Liver (tissue), 8 donors: ENCODE measurements at regions not wholly inside any gene's neighbourhood (a gene's known extent, or its start where the extent isn't known, plus 50 kb on each side); places are given as distances from the start of the nearest gene placed in this dataset.

Source experiments
- DNase-seq: peaks from one replicate; pipeline ENCODE4 v3.0.0-alpha.2; 2017; ENCODE audit warnings: low spot score
- H3K27ac ChIP-seq, 2 donors: one replicate each; pipeline ENCODE4 v1.7.0; 2013; ENCODE audit warnings: inconsistent platforms in 2 of 2, low read length in 2 of 2, control low read depth in 1 of 2, low read depth in 1 of 2, mild to moderate bottlenecking in 1 of 2
- H3K27me3 ChIP-seq, 4 donors: one replicate each; pipeline versions ENCODE4 v1.6.1 to v1.7.0; 2013; ENCODE audit warnings: low read length in 3 of 4, inconsistent platforms in 1 of 4, mild to moderate bottlenecking in 1 of 4, moderate library complexity in 1 of 4; ENCODE audit not compliant: control insufficient read depth in 4 of 4, insufficient read depth in 4 of 4
- H3K36me3 ChIP-seq, 4 donors: one replicate each; pipeline versions ENCODE4 v1.6.1 to v1.7.0; 2013; ENCODE audit warnings: low read length in 3 of 4, mild to moderate bottlenecking in 3 of 4, low read depth in 1 of 4, moderate library complexity in 1 of 4; ENCODE audit not compliant: control insufficient read depth in 4 of 4, insufficient read depth in 3 of 4
- H3K4me1 ChIP-seq, 4 donors: one replicate each; pipeline versions ENCODE4 v1.6.1 to v1.7.0; 2013; ENCODE audit warnings: low read length in 3 of 4, mild to moderate bottlenecking in 3 of 4, moderate library complexity in 1 of 4; ENCODE audit not compliant: control insufficient read depth in 4 of 4, insufficient read depth in 4 of 4
- H3K4me3 ChIP-seq, 3 donors: one replicate each; pipeline versions ENCODE4 v1.6.1 to v1.7.0; 2013; ENCODE audit warnings: low read length in 3 of 3, control low read depth in 1 of 3, low read depth in 1 of 3, mild to moderate bottlenecking in 1 of 3
- H3K9ac ChIP-seq, 2 donors: one replicate each; pipeline ENCODE4 v1.7.0; 2013; ENCODE audit warnings: low read length in 2 of 2, mild to moderate bottlenecking in 2 of 2, moderate library complexity in 2 of 2, control low read depth in 1 of 2, low read depth in 1 of 2
- H3K9me3 ChIP-seq, 4 donors: one replicate each; pipeline versions ENCODE4 v1.6.1 to v1.7.0; 2013; ENCODE audit warnings: low read length in 3 of 4; ENCODE audit not compliant: control insufficient read depth in 4 of 4
- EGR1 ChIP-seq, 2 donors: IDR thresholded peaks; 2 replicates each; pipeline ENCODE4 v1.6.1; 2016 to 2018; ENCODE audit warnings: antibody characterized with exemption in 2 of 2, low read depth in 2 of 2
- FOXA1 ChIP-seq: IDR thresholded peaks from 2 replicates; pipeline ENCODE4 v1.6.1; 2016; ENCODE audit warnings: antibody characterized with exemption
- FOXA2 ChIP-seq: IDR thresholded peaks from 2 replicates; pipeline ENCODE4 v1.6.1; 2016; ENCODE audit warnings: antibody characterized with exemption
- GABPA ChIP-seq, 2 donors: IDR thresholded peaks in 1 of 2; conservative IDR thresholded peaks in 1 of 2; 2 replicates each; pipeline ENCODE4 v1.6.1; 2016; ENCODE audit warnings: antibody characterized with exemption in 2 of 2, mild to moderate bottlenecking in 1 of 2, moderate library complexity in 1 of 2
- HNF4A ChIP-seq, 2 donors: conservative IDR thresholded peaks; 2 replicates each; pipeline ENCODE4 v1.6.1; 2016; ENCODE audit warnings: antibody characterized with exemption in 2 of 2, mild to moderate bottlenecking in 2 of 2
- HNF4G ChIP-seq: IDR thresholded peaks from 2 replicates; pipeline ENCODE4 v1.6.1; 2016; ENCODE audit warnings: antibody characterized with exemption
- JUND ChIP-seq, 2 donors: IDR thresholded peaks; 2 replicates each; pipeline ENCODE4 v1.6.1; 2016; ENCODE audit warnings: antibody characterized with exemption in 2 of 2
- NR2F2 ChIP-seq: IDR thresholded peaks from 2 replicates; pipeline ENCODE4 v1.6.1; 2016; ENCODE audit warnings: antibody characterized with exemption
- RAD21 ChIP-seq, 2 donors: IDR thresholded peaks; 2 replicates each; pipeline ENCODE4 v1.6.1; 2016; ENCODE audit warnings: antibody characterized with exemption in 2 of 2, mild to moderate bottlenecking in 2 of 2
- RXRA ChIP-seq, 2 donors: IDR thresholded peaks; 2 replicates each; pipeline ENCODE4 v1.6.1; 2017 to 2018; ENCODE audit warnings: antibody characterized with exemption in 2 of 2, mild to moderate bottlenecking in 1 of 2
- SP1 ChIP-seq: IDR thresholded peaks from 2 replicates; pipeline ENCODE4 v1.6.1; 2018; ENCODE audit warnings: antibody characterized with exemption, mild to moderate bottlenecking
- TAF1 ChIP-seq: conservative IDR thresholded peaks from 2 replicates; pipeline ENCODE4 v1.6.1; 2016; ENCODE audit warnings: antibody characterized with exemption, mild to moderate bottlenecking
- YY1 ChIP-seq: IDR thresholded peaks from 2 replicates; pipeline ENCODE4 v1.6.1; 2016; ENCODE audit warnings: antibody characterized with exemption, mild to moderate bottlenecking
- WGBS: extraction: QIAGEN DNeasy Blood & Tissue Kit; methylation state at CpG from one replicate; pipeline ENCODE4 v1.1.7; 2013; 5-methylcytosine and 5-hydroxymethylcytosine counted together
- TF ChIP-seq, protein P1 (sequence below): IDR thresholded peaks from 2 replicates; pipeline ENCODE4 v1.6.1; 2016; ENCODE audit warnings: antibody characterized with exemption
- TF ChIP-seq, protein P2 (sequence below): IDR thresholded peaks from 2 replicates; pipeline ENCODE4 v1.6.1; 2016; ENCODE audit warnings: antibody characterized with exemption
- TF ChIP-seq, protein P3 (sequence below): IDR thresholded peaks from 2 replicates; pipeline ENCODE4 v1.6.1; 2016; ENCODE audit warnings: antibody characterized with exemption
- TF ChIP-seq, protein P4 (sequence below): fragments of 150-350 bp; IDR thresholded peaks from 2 replicates; pipeline ENCODE4 v1.5.1; 2017; ENCODE audit warnings: improper control_type of control experiment, low read depth, low read length; ENCODE audit not compliant: missing input control
- TF ChIP-seq, protein P5 (sequence below): IDR thresholded peaks from 2 replicates; pipeline ENCODE4 v1.6.1; 2016; ENCODE audit warnings: antibody characterized with exemption, mild to moderate bottlenecking
- donor health status: healthy.
- donor health status: healthy.
- donor health status: healthy.
- donor health status: healthy.
- donor health status: healthy.

DNA sequence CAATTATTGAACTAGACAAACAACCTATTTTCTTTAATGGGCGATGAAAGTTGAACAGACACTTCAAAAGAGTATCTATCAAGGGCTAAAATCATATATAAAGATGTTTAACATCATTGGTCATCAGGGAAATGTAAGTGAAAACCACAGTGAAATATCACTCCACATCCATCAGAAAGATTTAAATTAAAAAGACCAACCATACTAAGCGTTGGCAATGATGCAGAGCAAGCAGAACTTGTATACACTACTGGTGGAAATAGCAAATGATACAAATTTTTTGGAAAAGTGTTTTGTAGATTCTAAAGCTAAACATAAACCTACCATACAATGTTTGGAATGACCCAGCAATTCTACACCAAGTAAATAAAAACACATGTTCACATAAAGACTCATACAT, 65.9 kb upstream of the THBS1 start:
- 95% methylated on average over 2 of the region's 2 CpGs for WGBS
- TF ChIP-seq, protein P1, sequence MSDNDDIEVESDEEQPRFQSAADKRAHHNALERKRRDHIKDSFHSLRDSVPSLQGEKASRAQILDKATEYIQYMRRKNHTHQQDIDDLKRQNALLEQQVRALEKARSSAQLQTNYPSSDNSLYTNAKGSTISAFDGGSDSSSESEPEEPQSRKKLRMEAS = no peak
- TF ChIP-seq, protein P2, sequence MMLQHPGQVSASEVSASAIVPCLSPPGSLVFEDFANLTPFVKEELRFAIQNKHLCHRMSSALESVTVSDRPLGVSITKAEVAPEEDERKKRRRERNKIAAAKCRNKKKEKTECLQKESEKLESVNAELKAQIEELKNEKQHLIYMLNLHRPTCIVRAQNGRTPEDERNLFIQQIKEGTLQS = no peak
- no peak for TF ChIP-seq JUND (IDR thresholded peaks at IDR 0.05)
- TF ChIP-seq FOXA1 = no peak
- TF ChIP-seq, protein P3, sequence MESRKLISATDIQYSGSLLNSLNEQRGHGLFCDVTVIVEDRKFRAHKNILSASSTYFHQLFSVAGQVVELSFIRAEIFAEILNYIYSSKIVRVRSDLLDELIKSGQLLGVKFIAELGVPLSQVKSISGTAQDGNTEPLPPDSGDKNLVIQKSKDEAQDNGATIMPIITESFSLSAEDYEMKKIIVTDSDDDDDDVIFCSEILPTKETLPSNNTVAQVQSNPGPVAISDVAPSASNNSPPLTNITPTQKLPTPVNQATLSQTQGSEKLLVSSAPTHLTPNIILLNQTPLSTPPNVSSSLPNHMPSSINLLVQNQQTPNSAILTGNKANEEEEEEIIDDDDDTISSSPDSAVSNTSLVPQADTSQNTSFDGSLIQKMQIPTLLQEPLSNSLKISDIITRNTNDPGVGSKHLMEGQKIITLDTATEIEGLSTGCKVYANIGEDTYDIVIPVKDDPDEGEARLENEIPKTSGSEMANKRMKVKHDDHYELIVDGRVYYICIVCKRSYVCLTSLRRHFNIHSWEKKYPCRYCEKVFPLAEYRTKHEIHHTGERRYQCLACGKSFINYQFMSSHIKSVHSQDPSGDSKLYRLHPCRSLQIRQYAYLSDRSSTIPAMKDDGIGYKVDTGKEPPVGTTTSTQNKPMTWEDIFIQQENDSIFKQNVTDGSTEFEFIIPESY = no peak
- no peak for TF ChIP-seq HNF4G
- TF ChIP-seq RXRA (IDR thresholded peaks at IDR 0.05) = no peak
- no peak for TF ChIP-seq HNF4A (conservative IDR thresholded peaks at IDR 0.05)
- no peak for TF ChIP-seq FOXA2
- TF ChIP-seq, protein P4, sequence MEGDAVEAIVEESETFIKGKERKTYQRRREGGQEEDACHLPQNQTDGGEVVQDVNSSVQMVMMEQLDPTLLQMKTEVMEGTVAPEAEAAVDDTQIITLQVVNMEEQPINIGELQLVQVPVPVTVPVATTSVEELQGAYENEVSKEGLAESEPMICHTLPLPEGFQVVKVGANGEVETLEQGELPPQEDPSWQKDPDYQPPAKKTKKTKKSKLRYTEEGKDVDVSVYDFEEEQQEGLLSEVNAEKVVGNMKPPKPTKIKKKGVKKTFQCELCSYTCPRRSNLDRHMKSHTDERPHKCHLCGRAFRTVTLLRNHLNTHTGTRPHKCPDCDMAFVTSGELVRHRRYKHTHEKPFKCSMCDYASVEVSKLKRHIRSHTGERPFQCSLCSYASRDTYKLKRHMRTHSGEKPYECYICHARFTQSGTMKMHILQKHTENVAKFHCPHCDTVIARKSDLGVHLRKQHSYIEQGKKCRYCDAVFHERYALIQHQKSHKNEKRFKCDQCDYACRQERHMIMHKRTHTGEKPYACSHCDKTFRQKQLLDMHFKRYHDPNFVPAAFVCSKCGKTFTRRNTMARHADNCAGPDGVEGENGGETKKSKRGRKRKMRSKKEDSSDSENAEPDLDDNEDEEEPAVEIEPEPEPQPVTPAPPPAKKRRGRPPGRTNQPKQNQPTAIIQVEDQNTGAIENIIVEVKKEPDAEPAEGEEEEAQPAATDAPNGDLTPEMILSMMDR = no peak
- DNase-seq = no peak

DNA sequence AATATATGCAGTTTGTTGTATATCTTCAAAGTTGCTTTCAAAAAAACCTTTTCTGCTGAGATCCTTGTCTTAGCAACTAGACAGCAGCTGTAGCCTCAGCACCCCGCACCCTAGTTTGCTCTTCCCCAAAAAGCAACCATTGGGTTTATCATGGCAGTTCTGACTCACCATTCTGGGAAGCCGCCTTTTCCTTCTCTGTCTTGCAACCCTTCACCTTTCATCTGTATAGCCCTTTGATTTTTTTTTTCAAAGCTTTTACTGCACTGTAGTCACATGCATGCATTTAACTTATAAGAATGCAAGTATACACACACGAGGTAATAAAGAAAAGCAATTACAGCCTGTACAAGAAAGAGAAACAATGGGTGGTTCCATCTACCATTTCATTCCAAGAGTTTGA, 65.1 kb upstream of the THBS1 start:
- TF ChIP-seq FOXA1 = no peak
- no peak for TF ChIP-seq EGR1 (IDR thresholded peaks at IDR 0.05; ENCODE audit: low read depth in 2 of 2)
- TF ChIP-seq TAF1 = no peak
- TF ChIP-seq FOXA2 = no peak
- no peak for TF ChIP-seq JUND (IDR thresholded peaks at IDR 0.05)
- no peak for TF ChIP-seq GABPA (IDR thresholded peaks at IDR 0.05 in 1 of 2, conservative IDR thresholded peaks at IDR 0.05 in 1 of 2)
- TF ChIP-seq, protein P3 = no peak
- TF ChIP-seq, protein P1 = no peak
- TF ChIP-seq, protein P2 = no peak
- TF ChIP-seq, protein P5, sequence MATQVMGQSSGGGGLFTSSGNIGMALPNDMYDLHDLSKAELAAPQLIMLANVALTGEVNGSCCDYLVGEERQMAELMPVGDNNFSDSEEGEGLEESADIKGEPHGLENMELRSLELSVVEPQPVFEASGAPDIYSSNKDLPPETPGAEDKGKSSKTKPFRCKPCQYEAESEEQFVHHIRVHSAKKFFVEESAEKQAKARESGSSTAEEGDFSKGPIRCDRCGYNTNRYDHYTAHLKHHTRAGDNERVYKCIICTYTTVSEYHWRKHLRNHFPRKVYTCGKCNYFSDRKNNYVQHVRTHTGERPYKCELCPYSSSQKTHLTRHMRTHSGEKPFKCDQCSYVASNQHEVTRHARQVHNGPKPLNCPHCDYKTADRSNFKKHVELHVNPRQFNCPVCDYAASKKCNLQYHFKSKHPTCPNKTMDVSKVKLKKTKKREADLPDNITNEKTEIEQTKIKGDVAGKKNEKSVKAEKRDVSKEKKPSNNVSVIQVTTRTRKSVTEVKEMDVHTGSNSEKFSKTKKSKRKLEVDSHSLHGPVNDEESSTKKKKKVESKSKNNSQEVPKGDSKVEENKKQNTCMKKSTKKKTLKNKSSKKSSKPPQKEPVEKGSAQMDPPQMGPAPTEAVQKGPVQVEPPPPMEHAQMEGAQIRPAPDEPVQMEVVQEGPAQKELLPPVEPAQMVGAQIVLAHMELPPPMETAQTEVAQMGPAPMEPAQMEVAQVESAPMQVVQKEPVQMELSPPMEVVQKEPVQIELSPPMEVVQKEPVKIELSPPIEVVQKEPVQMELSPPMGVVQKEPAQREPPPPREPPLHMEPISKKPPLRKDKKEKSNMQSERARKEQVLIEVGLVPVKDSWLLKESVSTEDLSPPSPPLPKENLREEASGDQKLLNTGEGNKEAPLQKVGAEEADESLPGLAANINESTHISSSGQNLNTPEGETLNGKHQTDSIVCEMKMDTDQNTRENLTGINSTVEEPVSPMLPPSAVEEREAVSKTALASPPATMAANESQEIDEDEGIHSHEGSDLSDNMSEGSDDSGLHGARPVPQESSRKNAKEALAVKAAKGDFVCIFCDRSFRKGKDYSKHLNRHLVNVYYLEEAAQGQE = no peak
- no peak for TF ChIP-seq RXRA (IDR thresholded peaks at IDR 0.05)
- no peak for TF ChIP-seq SP1
- TF ChIP-seq HNF4A (conservative IDR thresholded peaks at IDR 0.05) = no peak
- TF ChIP-seq, protein P4 = no peak
- no peak for TF ChIP-seq RAD21 (IDR thresholded peaks at IDR 0.05)
- no peak for TF ChIP-seq NR2F2
- TF ChIP-seq YY1 = no peak
- Histone ChIP-seq H3K27me3 (peaks cover 0 to 4% (median 0%) of the 10 kb centered on the region in 4 donors), H3K4me1 (no peaks in the 10 kb centered on the region), H3K9ac (no peak overlapping the region), H3K4me3 (no peak overlapping the region), H3K9me3 (peaks cover 0 to 14% (median 3%) of the 10 kb centered on the region in 4 donors), H3K36me3 (no peaks in the 10 kb centered on the region), H3K27ac (no peak overlapping the region)
- 77% methylated on average over 3 of the region's 3 CpGs for WGBS
- no peak for DNase-seq

More for the DNA sequence above, 65.9 kb upstream of the THBS1 start:
- Histone ChIP-seq H3K36me3 (no peaks in the 10 kb centered on the region), H3K4me1 (no peaks in the 10 kb centered on the region), H3K9me3 (peaks cover 0 to 14% (median 3%) of the 10 kb centered on the region in 4 donors), H3K27me3 (peaks cover 0 to 4% (median 0%) of the 10 kb centered on the region in 4 donors), H3K4me3 (no peak overlapping the region), H3K9ac (no peak overlapping the region), H3K27ac (no peak overlapping the region)
